Fibroblast of mammary gland (primary cell): ENCODE measurements at regions not wholly inside any gene's neighbourhood (a gene's known extent, or its start where the extent isn't known, plus 50 kb on each side); places are given as distances from the start of the nearest gene placed in this dataset.

Experiments
- DNase-seq: peaks from one replicate; pipeline ENCODE4 v3.0.0-alpha.2; 2010; ENCODE audit warnings: low read depth
- H3K4me3 ChIP-seq: 2 replicates; pipeline ENCODE4 v1.5.1; 2011; ENCODE audit warnings: low read depth, mild to moderate bottlenecking, low read length, moderate library complexity; ENCODE audit not compliant: control insufficient read depth
- CTCF ChIP-seq: conservative IDR thresholded peaks from 2 replicates; pipeline ENCODE4 v1.5.1; 2011; ENCODE audit warnings: low read depth, low read length, inconsistent platforms; ENCODE audit not compliant: control insufficient read depth, insufficient read depth

- no peak overlapping the region for H3K4me3 ChIP-seq
- DNase-seq = no peak
- TF ChIP-seq CTCF = no peak
Observed at GRCh38 chr16:27706866-27707685, 157.1 kb downstream of the KATNIP start.

- no peak for TF ChIP-seq CTCF
- DNase-seq = no peak
- H3K4me3 ChIP-seq = no peak overlapping the region
Observed at GRCh38 chr16:27708651-27709050, 158.7 kb downstream of the KATNIP start.

- no peak for DNase-seq
- H3K4me3 ChIP-seq = no peak overlapping the region
- TF ChIP-seq CTCF = no peak
Observed at GRCh38 chr16:27712251-27712711, 162.3 kb downstream of the KATNIP start.

- no peak overlapping the region for H3K4me3 ChIP-seq
- no peak for DNase-seq
- no peak for TF ChIP-seq CTCF
Observed at GRCh38 chr16:27717726-27718125, 167.8 kb downstream of the KATNIP start.

- DNase-seq = no peak
- H3K4me3 ChIP-seq = no peak overlapping the region
- TF ChIP-seq CTCF = no peak
Observed at GRCh38 chr16:27718201-27719105, 168.5 kb downstream of the KATNIP start.

- DNase-seq = no peak
- no peak overlapping the region for H3K4me3 ChIP-seq
- no peak for TF ChIP-seq CTCF
Observed at GRCh38 chr16:27719106-27719445, 169.1 kb downstream of the KATNIP start.
